Peyer's patch (tissue), 4 donors: ENCODE measurements at regions not wholly inside any gene's neighbourhood (a gene's known extent, or its start where the extent isn't known, plus 50 kb on each side); places are given as distances from the start of the nearest gene placed in this dataset.
"Not testable (repeated sequence)": the region's sequence is repeated elsewhere in the genome, so short reads cannot be mapped to it uniquely, and the experiment has no call there.

ENCODE experiments used
- POLR2A ChIP-seq, 2 donors: fragments of 450-650 bp; IDR thresholded peaks; one replicate each; pipeline ENCODE4 v1.5.1; 2017; ENCODE audit warnings: antibody characterized with exemption in 2 of 2, mild to moderate bottlenecking in 2 of 2, moderate library complexity in 2 of 2
- TF ChIP-seq, protein P1 (sequence below), 6 experiments: fragments of 450-650 bp in 4 of 6; fragments of 200-600 bp in 2 of 6; sonication (generic) in 1 of 6; IDR thresholded peaks; one replicate each; pipeline ENCODE4 v1.5.1; 2017 to 2019; ENCODE audit warnings: antibody characterized with exemption in 6 of 6, mild to moderate bottlenecking in 3 of 6, moderate library complexity in 1 of 6

DNA sequence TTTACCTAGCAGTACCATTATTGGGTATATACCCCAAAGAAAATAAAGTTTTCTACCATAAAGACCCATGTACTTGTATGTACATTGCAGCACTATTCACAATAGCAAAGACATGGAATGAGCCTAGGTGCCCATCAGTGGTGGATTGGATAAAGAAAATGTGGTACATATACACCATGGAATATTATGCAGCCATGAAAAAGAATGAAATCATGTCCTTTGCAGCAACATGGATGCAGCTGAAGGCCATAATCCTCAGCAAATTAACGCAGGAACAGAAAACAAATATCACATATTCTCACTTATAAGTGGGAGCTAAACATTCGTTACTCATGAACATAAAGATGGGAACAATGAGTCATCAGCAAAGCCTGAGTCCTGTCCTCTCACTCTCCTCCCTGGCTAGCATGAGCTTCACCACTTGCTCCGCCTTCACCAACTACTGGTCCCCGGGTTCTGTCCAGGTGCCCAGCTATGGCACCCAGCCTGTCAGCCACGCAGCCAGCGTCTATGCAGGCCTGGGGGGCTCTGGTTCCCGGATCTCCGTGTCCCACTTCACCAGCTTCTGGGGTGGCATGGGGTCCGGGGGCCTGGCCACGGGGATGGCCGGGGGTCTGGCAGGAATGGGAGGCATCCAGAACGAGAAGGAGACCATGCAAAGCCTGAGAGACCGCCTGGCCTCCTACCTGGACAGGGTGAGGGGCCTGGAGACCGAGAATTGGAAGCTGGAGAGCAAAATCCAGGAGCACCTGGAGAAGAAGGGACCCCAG, 562.1 kb downstream of the ZNF674 start:
- TF ChIP-seq, protein P1, sequence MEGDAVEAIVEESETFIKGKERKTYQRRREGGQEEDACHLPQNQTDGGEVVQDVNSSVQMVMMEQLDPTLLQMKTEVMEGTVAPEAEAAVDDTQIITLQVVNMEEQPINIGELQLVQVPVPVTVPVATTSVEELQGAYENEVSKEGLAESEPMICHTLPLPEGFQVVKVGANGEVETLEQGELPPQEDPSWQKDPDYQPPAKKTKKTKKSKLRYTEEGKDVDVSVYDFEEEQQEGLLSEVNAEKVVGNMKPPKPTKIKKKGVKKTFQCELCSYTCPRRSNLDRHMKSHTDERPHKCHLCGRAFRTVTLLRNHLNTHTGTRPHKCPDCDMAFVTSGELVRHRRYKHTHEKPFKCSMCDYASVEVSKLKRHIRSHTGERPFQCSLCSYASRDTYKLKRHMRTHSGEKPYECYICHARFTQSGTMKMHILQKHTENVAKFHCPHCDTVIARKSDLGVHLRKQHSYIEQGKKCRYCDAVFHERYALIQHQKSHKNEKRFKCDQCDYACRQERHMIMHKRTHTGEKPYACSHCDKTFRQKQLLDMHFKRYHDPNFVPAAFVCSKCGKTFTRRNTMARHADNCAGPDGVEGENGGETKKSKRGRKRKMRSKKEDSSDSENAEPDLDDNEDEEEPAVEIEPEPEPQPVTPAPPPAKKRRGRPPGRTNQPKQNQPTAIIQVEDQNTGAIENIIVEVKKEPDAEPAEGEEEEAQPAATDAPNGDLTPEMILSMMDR (IDR thresholded peaks at IDR 0.05) = not testable (repeated sequence)
- TF ChIP-seq POLR2A (IDR thresholded peaks at IDR 0.05) = not testable (repeated sequence)
